ENCODE measurements at regions not wholly inside any gene's neighbourhood (a gene's known extent, or its start where the extent isn't known, plus 50 kb on each side); places are given as distances from the start of the nearest gene placed in this dataset.

DNA sequence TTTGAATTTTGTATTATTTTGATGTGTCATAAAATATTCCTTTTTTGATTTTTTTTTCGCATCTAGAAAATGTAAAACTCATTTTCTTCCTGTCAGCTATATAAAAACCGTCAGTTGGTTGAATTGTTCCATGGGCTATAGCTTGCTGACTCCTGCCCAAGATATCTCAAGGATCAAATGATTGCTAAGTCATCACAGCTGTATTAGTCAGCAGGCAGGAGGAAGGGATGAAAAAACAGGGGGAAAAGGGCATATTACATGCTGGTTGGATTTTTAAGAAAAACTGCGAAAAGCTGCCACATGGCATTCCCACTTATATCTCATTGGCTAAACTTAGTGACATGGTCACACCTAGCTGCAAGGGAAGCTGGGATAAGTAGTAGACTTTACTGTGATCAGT lies 569.9 kb downstream of the BCKDHB start:
- TF ChIP-seq, protein P1, sequence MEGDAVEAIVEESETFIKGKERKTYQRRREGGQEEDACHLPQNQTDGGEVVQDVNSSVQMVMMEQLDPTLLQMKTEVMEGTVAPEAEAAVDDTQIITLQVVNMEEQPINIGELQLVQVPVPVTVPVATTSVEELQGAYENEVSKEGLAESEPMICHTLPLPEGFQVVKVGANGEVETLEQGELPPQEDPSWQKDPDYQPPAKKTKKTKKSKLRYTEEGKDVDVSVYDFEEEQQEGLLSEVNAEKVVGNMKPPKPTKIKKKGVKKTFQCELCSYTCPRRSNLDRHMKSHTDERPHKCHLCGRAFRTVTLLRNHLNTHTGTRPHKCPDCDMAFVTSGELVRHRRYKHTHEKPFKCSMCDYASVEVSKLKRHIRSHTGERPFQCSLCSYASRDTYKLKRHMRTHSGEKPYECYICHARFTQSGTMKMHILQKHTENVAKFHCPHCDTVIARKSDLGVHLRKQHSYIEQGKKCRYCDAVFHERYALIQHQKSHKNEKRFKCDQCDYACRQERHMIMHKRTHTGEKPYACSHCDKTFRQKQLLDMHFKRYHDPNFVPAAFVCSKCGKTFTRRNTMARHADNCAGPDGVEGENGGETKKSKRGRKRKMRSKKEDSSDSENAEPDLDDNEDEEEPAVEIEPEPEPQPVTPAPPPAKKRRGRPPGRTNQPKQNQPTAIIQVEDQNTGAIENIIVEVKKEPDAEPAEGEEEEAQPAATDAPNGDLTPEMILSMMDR (IDR thresholded peaks at IDR 0.05; ENCODE audit: low read depth, low read length): no peak
- TF ChIP-seq EZH2phosphoT487 (IDR thresholded peaks at IDR 0.05; ENCODE audit: low read depth): no peak
